ENCODE measurements at regions not wholly inside any gene's neighbourhood (a gene's known extent, or its start where the extent isn't known, plus 50 kb on each side); places are given as distances from the start of the nearest gene placed in this dataset.

DNA sequence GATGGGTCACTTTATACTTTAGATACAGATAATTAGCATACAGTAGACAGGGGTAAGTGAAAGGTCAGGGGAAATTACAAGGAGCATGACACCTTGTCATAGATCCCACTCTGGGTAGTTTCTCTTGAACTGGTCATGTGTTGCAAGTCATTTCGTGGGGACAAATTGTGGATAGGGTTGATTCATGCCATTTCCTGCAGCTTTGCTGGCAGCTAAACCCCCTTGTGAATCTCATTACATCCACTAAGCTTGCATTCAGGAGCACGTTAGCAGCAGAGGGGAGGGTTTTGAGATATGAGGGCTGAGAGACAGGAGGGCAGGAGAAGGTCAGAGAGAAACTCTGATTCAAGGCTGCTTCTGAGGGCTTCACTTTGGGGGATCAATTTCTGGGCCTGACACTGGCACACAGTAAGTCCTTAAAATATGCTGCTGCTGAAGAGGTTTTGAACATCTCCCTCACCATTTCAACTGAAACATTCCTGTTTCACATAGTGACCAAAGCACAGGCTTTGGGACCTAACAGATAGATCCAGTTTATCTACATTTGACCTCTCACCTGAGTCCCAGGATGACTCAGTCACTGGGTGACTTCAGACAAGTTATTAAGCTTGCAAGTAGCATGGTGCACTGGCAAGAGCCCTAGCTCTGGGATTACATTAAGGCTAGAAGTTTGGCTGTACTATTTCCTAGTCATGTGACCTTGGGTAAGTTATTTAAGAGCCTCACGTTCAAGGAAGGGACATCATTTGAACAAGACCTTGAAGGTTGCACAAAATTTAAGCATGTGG, 206.0 kb upstream of the USP24 start:
- no peak for DNase-seq (ENCODE audit: low spot score)
- Mint-ChIP-seq H3K27ac (no peak overlapping the region), H3K36me3 (ENCODE audit: low read depth) (no peaks in the 10 kb centered on the region), H3K27me3 (ENCODE audit: low read depth) (peaks cover 2% of the 10 kb centered on the region), H3K9me3 (peaks cover 4% of the 10 kb centered on the region), H3K4me1 (ENCODE audit: low read depth) (no peaks in the 10 kb centered on the region), H3K4me3 (ENCODE audit: low read depth) (no peak overlapping the region)
- intact Hi-C loops (cut with micrococcal nuclease), result no loop called here

DNA sequence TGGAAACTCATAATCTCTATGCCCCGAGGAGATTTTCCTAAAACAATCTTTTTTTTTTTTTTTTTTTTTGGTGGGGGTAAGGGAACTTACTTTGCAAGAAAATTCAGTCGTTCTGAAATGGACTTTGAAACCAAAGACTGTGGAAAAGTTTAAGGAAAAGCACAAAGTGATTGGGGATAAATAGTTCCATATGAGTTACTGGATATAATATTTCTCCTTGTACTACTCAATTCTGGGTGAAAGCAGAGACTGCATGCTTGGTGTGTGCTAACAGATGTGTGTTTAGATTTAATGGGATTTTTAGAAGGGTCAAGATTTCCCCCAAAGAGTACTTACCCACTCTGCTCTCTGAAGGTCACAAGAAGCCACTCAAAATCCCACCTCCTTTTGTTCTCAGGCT, 204.9 kb upstream of the USP24 start:
- Mint-ChIP-seq H3K4me3 (ENCODE audit: low read depth) (no peak overlapping the region), H3K27ac (no peak overlapping the region), H3K36me3 (ENCODE audit: low read depth) (no peaks in the 10 kb centered on the region), H3K9me3 (peaks cover 4% of the 10 kb centered on the region), H3K4me1 (ENCODE audit: low read depth) (no peaks in the 10 kb centered on the region), H3K27me3 (ENCODE audit: low read depth) (peaks cover 2% of the 10 kb centered on the region)
- intact Hi-C loops (cut with micrococcal nuclease), result no loop called here
- no peak for DNase-seq (ENCODE audit: low spot score)

- Mint-ChIP-seq H3K9me3 (peaks cover 4% of the 10 kb centered on the region), H3K4me3 (ENCODE audit: low read depth) (no peak overlapping the region), H3K4me1 (ENCODE audit: low read depth) (no peaks in the 10 kb centered on the region), H3K27ac (no peak overlapping the region), H3K27me3 (ENCODE audit: low read depth) (no peaks in the 10 kb centered on the region), H3K36me3 (ENCODE audit: low read depth) (no peaks in the 10 kb centered on the region)
- no peak for DNase-seq (ENCODE audit: low spot score)
- intact Hi-C loops (cut with micrococcal nuclease), result no loop called here
Observed at GRCh38 chr1:55418208-55419000, 203.2 kb upstream of the USP24 start.

DNA sequence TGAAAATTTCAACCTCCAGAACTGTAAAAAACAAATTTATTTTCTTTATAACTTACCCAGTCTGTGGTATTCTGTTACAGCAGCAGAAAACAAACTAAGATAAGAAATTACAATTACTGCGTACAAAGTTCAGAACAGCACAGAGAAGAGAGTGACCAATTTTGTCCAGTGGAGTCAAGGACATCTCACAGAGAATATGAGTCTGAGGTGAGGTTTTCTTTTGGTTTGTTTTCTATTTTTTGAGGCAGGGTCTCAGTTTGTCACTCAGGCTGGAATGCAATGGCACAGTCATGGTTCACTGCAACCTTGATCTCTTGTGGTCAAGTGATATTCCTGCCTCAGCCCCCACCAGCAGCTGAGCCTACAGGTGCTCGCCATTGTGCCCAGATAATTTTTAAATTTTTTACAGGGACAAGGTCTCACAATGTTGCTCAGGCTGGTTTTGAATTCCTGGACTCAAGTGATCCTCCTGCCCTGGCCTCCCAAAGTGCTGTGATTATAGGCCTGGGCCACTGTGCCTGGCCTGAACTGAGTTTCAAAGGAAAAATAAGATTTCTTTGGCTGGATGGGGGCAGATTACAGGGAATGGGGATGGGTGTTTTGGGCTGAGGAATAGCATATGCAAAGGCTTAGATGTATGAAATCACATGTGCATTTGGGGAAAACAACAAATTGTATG, 201.1 kb upstream of the USP24 start:
- Mint-ChIP-seq H3K4me3 (ENCODE audit: low read depth) (no peak overlapping the region), H3K27ac (no peak overlapping the region)
- intact Hi-C loops (cut with micrococcal nuclease), result no loop called here

GRCh38 chr1:55413286-55413685, 198.1 kb upstream of the USP24 start:
- Mint-ChIP-seq H3K4me3 (ENCODE audit: low read depth) (no peak overlapping the region), H3K36me3 (ENCODE audit: low read depth) (no peaks in the 10 kb centered on the region), H3K27me3 (ENCODE audit: low read depth) (peaks cover 5% of the 10 kb centered on the region), H3K27ac (no peak overlapping the region), H3K4me1 (ENCODE audit: low read depth) (no peaks in the 10 kb centered on the region), H3K9me3 (no peaks in the 10 kb centered on the region)
- DNase-seq (ENCODE audit: low spot score), result no peak
- intact Hi-C loops (cut with micrococcal nuclease), result no loop called here

More for the DNA sequence above, 201.1 kb upstream of the USP24 start:
- Mint-ChIP-seq H3K4me1 (ENCODE audit: low read depth) (no peaks in the 10 kb centered on the region), H3K36me3 (ENCODE audit: low read depth) (no peaks in the 10 kb centered on the region), H3K27me3 (ENCODE audit: low read depth) (no peaks in the 10 kb centered on the region), H3K9me3 (no peaks in the 10 kb centered on the region)
- DNase-seq (ENCODE audit: low spot score), result no peak

DNA sequence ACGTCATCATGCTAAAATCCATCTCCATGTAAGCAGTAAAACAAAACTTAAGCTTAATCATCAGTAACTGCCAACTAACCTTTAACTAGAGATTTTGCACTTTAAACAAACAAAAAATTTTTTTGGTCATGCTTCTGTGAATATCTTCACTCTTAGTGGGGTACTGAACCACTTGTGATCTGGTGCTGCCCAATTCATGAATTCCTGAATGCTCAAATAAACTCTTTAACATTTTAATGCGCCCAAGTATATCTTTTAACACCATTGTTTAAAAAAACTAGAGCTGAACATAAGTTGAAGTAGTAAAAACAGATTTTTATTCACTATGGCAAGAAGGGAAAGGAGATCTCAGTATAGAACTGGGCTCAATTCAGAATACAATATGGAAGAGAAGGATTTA, 196.9 kb upstream of the USP24 start:
- Mint-ChIP-seq H3K36me3 (ENCODE audit: low read depth) (no peaks in the 10 kb centered on the region), H3K27me3 (ENCODE audit: low read depth) (peaks cover 5% of the 10 kb centered on the region), H3K9me3 (no peaks in the 10 kb centered on the region), H3K4me3 (ENCODE audit: low read depth) (no peak overlapping the region), H3K27ac (no peak overlapping the region), H3K4me1 (ENCODE audit: low read depth) (no peaks in the 10 kb centered on the region)
- intact Hi-C loops (cut with micrococcal nuclease), result no loop called here
- no peak for DNase-seq (ENCODE audit: low spot score)

- intact Hi-C loops (cut with micrococcal nuclease), result no loop called here
- no peaks in the 10 kb centered on the region for H3K36me3 Mint-ChIP-seq (ENCODE audit: low read depth)
- no peaks in the 10 kb centered on the region for H3K27me3 Mint-ChIP-seq (ENCODE audit: low read depth)
- H3K9me3 Mint-ChIP-seq, result no peaks in the 10 kb centered on the region
- H3K4me1 Mint-ChIP-seq (ENCODE audit: low read depth), result no peaks in the 10 kb centered on the region
- H3K27ac Mint-ChIP-seq, result no peak overlapping the region
- DNase-seq (ENCODE audit: low spot score), result no peak
- no peak overlapping the region for H3K4me3 Mint-ChIP-seq (ENCODE audit: low read depth)
Observed at GRCh38 chr1:55402671-55403464, 187.7 kb upstream of the USP24 start.

- H3K4me3 Mint-ChIP-seq (ENCODE audit: low read depth), result no peak overlapping the region
- no peaks in the 10 kb centered on the region for H3K4me1 Mint-ChIP-seq (ENCODE audit: low read depth)
- H3K27ac Mint-ChIP-seq, result no peak overlapping the region
- H3K27me3 Mint-ChIP-seq (ENCODE audit: low read depth), result peaks cover 5% of the 10 kb centered on the region
- no peaks in the 10 kb centered on the region for H3K9me3 Mint-ChIP-seq
- H3K36me3 Mint-ChIP-seq (ENCODE audit: low read depth), result no peaks in the 10 kb centered on the region
- DNase-seq (ENCODE audit: low spot score), result no peak
- intact Hi-C loops (cut with micrococcal nuclease), result no loop called here
Observed at GRCh38 chr1:55402142-55402541, 187.0 kb upstream of the USP24 start.

DNA sequence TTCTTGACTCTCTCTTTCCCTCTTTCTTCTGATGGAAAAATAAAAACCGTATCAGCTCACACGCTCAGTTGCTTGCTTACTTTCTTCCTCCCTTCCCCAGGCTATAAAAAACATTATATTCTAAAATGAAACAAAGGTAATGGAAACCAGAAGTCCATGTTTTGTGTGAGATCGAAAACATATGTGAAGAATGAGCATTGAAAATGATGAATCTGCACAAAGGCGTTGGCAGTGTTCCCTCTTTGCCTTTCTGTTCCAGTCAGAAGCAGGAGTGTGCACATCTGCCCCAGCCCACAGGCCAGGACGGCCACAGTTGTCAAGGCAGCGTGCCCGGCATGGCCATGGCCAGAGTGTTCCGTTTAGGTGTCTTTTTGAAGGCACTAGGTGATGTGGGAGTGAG, 185.3 kb upstream of the USP24 start:
- H3K9me3 Mint-ChIP-seq, result no peaks in the 10 kb centered on the region
- H3K4me3 Mint-ChIP-seq (ENCODE audit: low read depth), result no peak overlapping the region
- peaks cover 5% of the 10 kb centered on the region for H3K27me3 Mint-ChIP-seq (ENCODE audit: low read depth)
- DNase-seq (ENCODE audit: low spot score), result no peak
- intact Hi-C loops (cut with micrococcal nuclease), result no loop called here
- no peaks in the 10 kb centered on the region for H3K4me1 Mint-ChIP-seq (ENCODE audit: low read depth)
- no peaks in the 10 kb centered on the region for H3K36me3 Mint-ChIP-seq (ENCODE audit: low read depth)
- H3K27ac Mint-ChIP-seq, result no peak overlapping the region

- intact Hi-C loops (cut with micrococcal nuclease), result no loop called here
Observed at GRCh38 chr1:55399346-55399745, 184.2 kb upstream of the USP24 start.

GRCh38 chr1:55396381-55396891, 181.3 kb upstream of the USP24 start:
- no peaks in the 10 kb centered on the region for H3K9me3 Mint-ChIP-seq
- DNase-seq (ENCODE audit: low spot score), result no peak
- no peaks in the 10 kb centered on the region for H3K4me1 Mint-ChIP-seq (ENCODE audit: low read depth)
- H3K36me3 Mint-ChIP-seq (ENCODE audit: low read depth), result no peaks in the 10 kb centered on the region
- H3K27ac Mint-ChIP-seq, result no peak overlapping the region
- intact Hi-C loops (cut with micrococcal nuclease), result no loop called here
- H3K4me3 Mint-ChIP-seq (ENCODE audit: low read depth), result no peak overlapping the region
- peaks cover 10% of the 10 kb centered on the region for H3K27me3 Mint-ChIP-seq (ENCODE audit: low read depth)

More at GRCh38 chr1:55399346-55399745, 184.2 kb upstream of the USP24 start:
- Mint-ChIP-seq H3K9me3 (no peaks in the 10 kb centered on the region), H3K4me3 (ENCODE audit: low read depth) (no peak overlapping the region), H3K27ac (no peak overlapping the region), H3K27me3 (ENCODE audit: low read depth) (peaks cover 7% of the 10 kb centered on the region), H3K4me1 (ENCODE audit: low read depth) (no peaks in the 10 kb centered on the region), H3K36me3 (ENCODE audit: low read depth) (no peaks in the 10 kb centered on the region)
- no peak for DNase-seq (ENCODE audit: low spot score)

DNA sequence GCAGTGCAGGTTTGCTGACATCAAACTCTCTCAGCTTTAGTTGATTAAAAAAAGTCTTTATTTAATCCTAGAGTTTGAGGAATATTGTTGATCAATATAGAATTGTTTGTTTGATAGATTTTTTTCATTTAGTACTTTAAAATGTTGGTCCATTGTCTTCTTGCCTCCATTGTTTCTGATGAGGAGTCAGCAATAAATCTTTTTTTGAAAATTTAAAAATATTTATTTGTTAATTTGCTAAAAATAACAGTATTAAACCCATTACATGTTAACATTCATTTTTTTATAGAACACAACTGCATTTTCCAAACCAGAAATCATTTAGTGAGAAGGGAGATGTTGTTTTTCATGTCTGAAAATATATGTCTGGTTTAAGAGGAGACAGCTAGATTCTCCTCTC, 173.8 kb upstream of the USP24 start:
- Mint-ChIP-seq H3K27me3 (ENCODE audit: low read depth) (peaks cover 19% of the 10 kb centered on the region), H3K9me3 (no peaks in the 10 kb centered on the region), H3K4me3 (ENCODE audit: low read depth) (no peak overlapping the region), H3K36me3 (ENCODE audit: low read depth) (no peaks in the 10 kb centered on the region), H3K4me1 (ENCODE audit: low read depth) (no peaks in the 10 kb centered on the region), H3K27ac (no peak overlapping the region)
- DNase-seq (ENCODE audit: low spot score), result no peak
- intact Hi-C loops (cut with micrococcal nuclease), result no loop called here
